Prostate gland (tissue), 2 donors: ENCODE measurements at regions not wholly inside any gene's neighbourhood (a gene's known extent, or its start where the extent isn't known, plus 50 kb on each side); places are given as distances from the start of the nearest gene placed in this dataset.

Source experiments
- DNase-seq: peaks from one replicate; pipeline ENCODE4 v3.0.0-alpha.2; 2019; ENCODE audit warnings: low spot score
- H3K27ac ChIP-seq, 2 donors: fragments of 200-600 bp; sonication (generic); 2 replicates each; pipeline ENCODE4 v1.5.1; 2017 to 2019
- H3K27me3 ChIP-seq: fragments of 200-600 bp; sonication (generic); replicated peaks from 2 replicates; pipeline ENCODE4 v1.5.1; 2019; ENCODE audit not compliant: insufficient read depth
- H3K36me3 ChIP-seq, 2 donors: fragments of 200-600 bp; sonication (generic); 1 replicate in 1 of 2; 2 replicates in 1 of 2; pipeline versions ENCODE4 v1.5.1 to v1.8.1; 2017 to 2019
- H3K4me1 ChIP-seq: fragments of 200-600 bp; sonication (generic); replicated peaks from 2 replicates; pipeline ENCODE4 v1.5.1; 2019
- H3K4me3 ChIP-seq, 2 donors: fragments of 200-600 bp; sonication (generic); 2 replicates each; pipeline ENCODE4 v1.5.1; 2017 to 2019
- H3K9me3 ChIP-seq: fragments of 200-600 bp; sonication (generic); 2 replicates; pipeline ENCODE4 v1.5.1; 2017
- CTCF ChIP-seq, 4 experiments: fragments of 200-600 bp in 2 of 4; fragments of 450-650 bp in 2 of 4; sonication (generic) in 2 of 4; IDR thresholded peaks; 1 replicate in 3 of 4; 2 replicates in 1 of 4; pipeline ENCODE4 v1.5.1; 2016 to 2019; ENCODE audit warnings: antibody characterized with exemption in 4 of 4, mild to moderate bottlenecking in 2 of 4, moderate library complexity in 2 of 4
- POLR2A ChIP-seq: fragments of 450-650 bp; IDR thresholded peaks from one replicate; pipeline ENCODE4 v1.6.1; 2016; ENCODE audit warnings: antibody characterized with exemption, mild to moderate bottlenecking
- POLR2AphosphoS5 ChIP-seq: sonication (generic); formaldehyde crosslinking; IDR thresholded peaks from one replicate; pipeline ENCODE4 v1.6.1; 2017; ENCODE audit warnings: antibody characterized with exemption
- WGBS: methylation state at CpG from one replicate; pipeline ENCODE4 v1.1.5; 2018; 5-methylcytosine and 5-hydroxymethylcytosine counted together
- intact Hi-C: fragments of 100-400 bp; cut with DNase I; formaldehyde crosslinking; loops from one replicate; pipeline ENCODE4 v1.14.2; 2022

- H3K27ac ChIP-seq = no peak overlapping the region
- 92% methylated on average over 2 of the region's 2 CpGs for WGBS
- no peaks in the 10 kb centered on the region for H3K9me3 ChIP-seq
- H3K36me3 ChIP-seq = no peaks in the 10 kb centered on the region
- intact Hi-C loops = no loop called here
- TF ChIP-seq POLR2A = no peak
- TF ChIP-seq POLR2AphosphoS5 = no peak
- no peak for TF ChIP-seq CTCF (IDR thresholded peaks at IDR 0.05)
- no peak for DNase-seq
- H3K4me1 ChIP-seq = no peaks in the 10 kb centered on the region
- H3K27me3 ChIP-seq = no peaks in the 10 kb centered on the region
- H3K4me3 ChIP-seq = no peak overlapping the region
Observed at GRCh38 chr14:30204431-30204980, 276.9 kb upstream of the PRKD1 start.

GRCh38 chr14:30209136-30209535 is 281.5 kb upstream of the PRKD1 start:
- TF ChIP-seq POLR2A = no peak
- TF ChIP-seq CTCF (IDR thresholded peaks at IDR 0.05) = no peak
- no peak for TF ChIP-seq POLR2AphosphoS5
- no peak overlapping the region for H3K27ac ChIP-seq
- H3K36me3 ChIP-seq = no peaks in the 10 kb centered on the region
- no peak for DNase-seq
- H3K27me3 ChIP-seq = no peaks in the 10 kb centered on the region
- intact Hi-C loops = no loop called here
- H3K9me3 ChIP-seq = no peaks in the 10 kb centered on the region
- no peak overlapping the region for H3K4me3 ChIP-seq
- H3K4me1 ChIP-seq = no peaks in the 10 kb centered on the region
- WGBS = 85% methylated on average over 1 of the region's 1 CpG

- WGBS = 89% methylated on average over 4 of the region's 4 CpGs
Observed at GRCh38 chr14:30210630-30211029, 283.0 kb upstream of the PRKD1 start.

GRCh38 chr14:30211326-30211725 is 283.7 kb upstream of the PRKD1 start:
- Histone ChIP-seq H3K27ac (no peak overlapping the region), H3K4me3 (no peak overlapping the region), H3K27me3 (no peaks in the 10 kb centered on the region), H3K9me3 (no peaks in the 10 kb centered on the region), H3K4me1 (no peaks in the 10 kb centered on the region), H3K36me3 (no peaks in the 10 kb centered on the region)
- no peak for TF ChIP-seq CTCF (IDR thresholded peaks at IDR 0.05)
- TF ChIP-seq POLR2AphosphoS5 = no peak
- TF ChIP-seq POLR2A = no peak
- no peak for DNase-seq
- intact Hi-C loops = loop anchor here (5.0 to 10.0 kb wide), 2 partner anchors 664 to 1457 kb away; no protein-coding TSS in a partner anchor

More at GRCh38 chr14:30210630-30211029, 283.0 kb upstream of the PRKD1 start:
- H3K36me3 ChIP-seq = no peaks in the 10 kb centered on the region
- H3K4me1 ChIP-seq = no peaks in the 10 kb centered on the region
- intact Hi-C loops = loop anchor here (5.0 to 10.0 kb wide), 2 partner anchors 663 to 1456 kb away; no protein-coding TSS in a partner anchor
- H3K9me3 ChIP-seq = no peaks in the 10 kb centered on the region
- no peak overlapping the region for H3K27ac ChIP-seq
- no peaks in the 10 kb centered on the region for H3K27me3 ChIP-seq
- no peak for DNase-seq
- TF ChIP-seq CTCF (IDR thresholded peaks at IDR 0.05) (no peak), POLR2A (no peak), POLR2AphosphoS5 (no peak)
- H3K4me3 ChIP-seq = no peak overlapping the region

- H3K9me3 ChIP-seq = no peaks in the 10 kb centered on the region
- intact Hi-C loops = loop anchor here (5.0 to 10.0 kb wide), 2 partner anchors 667 to 1459 kb away; no protein-coding TSS in a partner anchor
- 57% methylated on average over 3 of the region's 3 CpGs for WGBS
- H3K27me3 ChIP-seq = no peaks in the 10 kb centered on the region
- TF ChIP-seq POLR2A = no peak
- TF ChIP-seq CTCF (IDR thresholded peaks at IDR 0.05) = no peak
- TF ChIP-seq POLR2AphosphoS5 = no peak
- H3K4me1 ChIP-seq = no peaks in the 10 kb centered on the region
- H3K36me3 ChIP-seq = no peaks in the 10 kb centered on the region
- no peak for DNase-seq
- H3K27ac ChIP-seq = no peak overlapping the region
- no peak overlapping the region for H3K4me3 ChIP-seq
Observed at GRCh38 chr14:30214014-30214413, 286.4 kb upstream of the PRKD1 start.
